Type B pancreatic cell (in vitro differentiated cells): ENCODE measurements at regions not wholly inside any gene's neighbourhood (a gene's known extent, or its start where the extent isn't known, plus 50 kb on each side); places are given as distances from the start of the nearest gene placed in this dataset.

Experiments
- DNase-seq: peaks from one replicate; pipeline ENCODE4 v3.0.0; 2021; ENCODE audit warnings: mixed read lengths; ENCODE audit not compliant: unreplicated experiment; ENCODE audit errors: extremely low spot score
- H3K27ac Mint-ChIP-seq: 2 replicates; pipeline ENCODE4 v1.8.0; 2021; ENCODE audit warnings: mild to moderate bottlenecking, mixed read lengths
- H3K27me3 Mint-ChIP-seq: 2 replicates; pipeline ENCODE4 v1.8.0; 2021; ENCODE audit warnings: mixed read lengths
- H3K36me3 Mint-ChIP-seq: 2 replicates; pipeline ENCODE4 v1.8.0; 2021; ENCODE audit warnings: mixed read lengths
- H3K4me1 Mint-ChIP-seq: one replicate; pipeline ENCODE4 v1.8.0; 2021; ENCODE audit warnings: mixed read lengths; ENCODE audit not compliant: unreplicated experiment
- H3K4me3 Mint-ChIP-seq: 2 replicates; pipeline ENCODE4 v1.8.0; 2021; ENCODE audit warnings: mild to moderate bottlenecking, mixed read lengths
- H3K9me3 Mint-ChIP-seq: 2 replicates; pipeline ENCODE4 v1.8.0; 2021; ENCODE audit warnings: mixed read lengths
- CTCF ChIP-seq: fragments of 200-600 bp; sonication (generic); conservative IDR thresholded peaks from 2 replicates; pipeline ENCODE4 v1.5.0; 2021; ENCODE audit warnings: antibody characterized with exemption, mild to moderate bottlenecking

GRCh38 chr17:36672403-36672918, 71.1 kb downstream of the MRM1 start:
- H3K4me1 Mint-ChIP-seq = no peaks in the 10 kb centered on the region
- DNase-seq = no peak
- no peaks in the 10 kb centered on the region for H3K36me3 Mint-ChIP-seq
- H3K4me3 Mint-ChIP-seq = no peak overlapping the region
- no peak for TF ChIP-seq CTCF
- peaks cover 32% of the 10 kb centered on the region for H3K27me3 Mint-ChIP-seq
- no peak overlapping the region for H3K27ac Mint-ChIP-seq
- no peaks in the 10 kb centered on the region for H3K9me3 Mint-ChIP-seq

- no peaks in the 10 kb centered on the region for H3K36me3 Mint-ChIP-seq
- DNase-seq = no peak
- no peak overlapping the region for H3K4me3 Mint-ChIP-seq
- TF ChIP-seq CTCF = no peak
- H3K27me3 Mint-ChIP-seq = peaks cover 32% of the 10 kb centered on the region
- H3K4me1 Mint-ChIP-seq = no peaks in the 10 kb centered on the region
- no peak overlapping the region for H3K27ac Mint-ChIP-seq
- no peaks in the 10 kb centered on the region for H3K9me3 Mint-ChIP-seq
Measured at GRCh38 chr17:36673068-36673467, 71.7 kb downstream of the MRM1 start.

GRCh38 chr17:36673637-36674277, 72.4 kb downstream of the MRM1 start:
- H3K4me3 Mint-ChIP-seq = no peak overlapping the region
- no peak overlapping the region for H3K27ac Mint-ChIP-seq
- H3K27me3 Mint-ChIP-seq = peaks cover 32% of the 10 kb centered on the region
- DNase-seq = no peak
- no peaks in the 10 kb centered on the region for H3K9me3 Mint-ChIP-seq
- no peaks in the 10 kb centered on the region for H3K4me1 Mint-ChIP-seq
- no peak for TF ChIP-seq CTCF
- H3K36me3 Mint-ChIP-seq = no peaks in the 10 kb centered on the region

- no peaks in the 10 kb centered on the region for H3K36me3 Mint-ChIP-seq
- no peak overlapping the region for H3K27ac Mint-ChIP-seq
- H3K27me3 Mint-ChIP-seq = peaks cover 29% of the 10 kb centered on the region
- no peaks in the 10 kb centered on the region for H3K9me3 Mint-ChIP-seq
- no peak for TF ChIP-seq CTCF
- no peak for DNase-seq
- no peaks in the 10 kb centered on the region for H3K4me1 Mint-ChIP-seq
- no peak overlapping the region for H3K4me3 Mint-ChIP-seq
Measured at GRCh38 chr17:36674278-36674650, 72.9 kb downstream of the MRM1 start.

GRCh38 chr17:36675250-36675649, 73.9 kb downstream of the MRM1 start:
- Mint-ChIP-seq H3K9me3 (no peaks in the 10 kb centered on the region), H3K4me3 (no peak overlapping the region), H3K27me3 (peaks cover 33% of the 10 kb centered on the region), H3K27ac (no peak overlapping the region), H3K36me3 (no peaks in the 10 kb centered on the region), H3K4me1 (peaks cover 4% of the 10 kb centered on the region)
- DNase-seq = no peak
- no peak for TF ChIP-seq CTCF
